ENCODE measurements at regions not wholly inside any gene's neighbourhood (a gene's known extent, or its start where the extent isn't known, plus 50 kb on each side); places are given as distances from the start of the nearest gene placed in this dataset.
A peak's percentile ranks its signal among the peaks of the same experiment; 100 is the strongest.

- DNase-seq, result no peak
Observed at GRCh38 chr1:218996362-218996761, 177.3 kb upstream of the LYPLAL1 start.

GRCh38 chr1:219000005-219000404, 173.7 kb upstream of the LYPLAL1 start:
- no peak for DNase-seq

GRCh38 chr1:219000631-219001030, 173.0 kb upstream of the LYPLAL1 start:
- DNase-seq, result no peak

GRCh38 chr1:219010720-219011119, 163.0 kb upstream of the LYPLAL1 start:
- no peak for DNase-seq

GRCh38 chr1:219020386-219020785, 153.3 kb upstream of the LYPLAL1 start:
- DNase-seq, result no peak

- no peak for DNase-seq
Observed at GRCh38 chr1:219020846-219021245, 152.8 kb upstream of the LYPLAL1 start.

GRCh38 chr1:219027146-219027673, 146.5 kb upstream of the LYPLAL1 start:
- no peak for DNase-seq

GRCh38 chr1:219031809-219032208, 141.9 kb upstream of the LYPLAL1 start:
- DNase-seq, result no peak

GRCh38 chr1:219038398-219038797, 135.3 kb upstream of the LYPLAL1 start:
- DNase-seq, result no peak

GRCh38 chr1:219039017-219039681, 134.5 kb upstream of the LYPLAL1 start:
- DNase-seq, result no peak

GRCh38 chr1:219039682-219040154, 134.0 kb upstream of the LYPLAL1 start:
- no peak for DNase-seq

GRCh38 chr1:219040291-219040690, 133.4 kb upstream of the LYPLAL1 start:
- no peak for DNase-seq

- DNase-seq, result no peak
Observed at GRCh38 chr1:219041141-219041540, 132.5 kb upstream of the LYPLAL1 start.

- no peak for DNase-seq
Observed at GRCh38 chr1:219041818-219042217, 131.9 kb upstream of the LYPLAL1 start.

- no peak for DNase-seq
Observed at GRCh38 chr1:219042769-219043168, 130.9 kb upstream of the LYPLAL1 start.

GRCh38 chr1:219045246-219045645, 128.4 kb upstream of the LYPLAL1 start:
- no peak for DNase-seq

GRCh38 chr1:219049501-219049900, 124.2 kb upstream of the LYPLAL1 start:
- peak; percentile 58 for DNase-seq

- DNase-seq, result peak; percentile 5
Observed at GRCh38 chr1:219050086-219050821, 123.4 kb upstream of the LYPLAL1 start.

GRCh38 chr1:219050822-219051125, 122.9 kb upstream of the LYPLAL1 start:
- no peak for DNase-seq

GRCh38 chr1:219051547-219051946, 122.1 kb upstream of the LYPLAL1 start:
- DNase-seq, result no peak

- DNase-seq, result no peak
Observed at GRCh38 chr1:219058891-219059820, 114.5 kb upstream of the LYPLAL1 start.

GRCh38 chr1:219060798-219061197, 112.9 kb upstream of the LYPLAL1 start:
- DNase-seq, result no peak

GRCh38 chr1:219062161-219062560, 111.5 kb upstream of the LYPLAL1 start:
- no peak for DNase-seq
